ENCODE measurements at regions not wholly inside any gene's neighbourhood (a gene's known extent, or its start where the extent isn't known, plus 50 kb on each side); places are given as distances from the start of the nearest gene placed in this dataset.

- no peak for TF ChIP-seq GLIS3 (CRISPR knock-in tag; IDR thresholded peaks at IDR 0.05)
- no peak for TF ChIP-seq ARNTL (CRISPR knock-in tag; IDR thresholded peaks at IDR 0.05; ENCODE audit: borderline replicate concordance, low read depth)
- no peak for TF ChIP-seq ZFP30 (CRISPR knock-in tag; IDR thresholded peaks at IDR 0.05)
- no peak for TF ChIP-seq ZNF70 (CRISPR knock-in tag; IDR thresholded peaks at IDR 0.05)
- no peak for TF ChIP-seq CREB5 (CRISPR knock-in tag; IDR thresholded peaks at IDR 0.05; ENCODE audit: low read depth)
- no peak for TF ChIP-seq CSDC2 (CRISPR knock-in tag; IDR thresholded peaks at IDR 0.05)
- TF ChIP-seq POU6F1 (CRISPR knock-in tag; IDR thresholded peaks at IDR 0.05; ENCODE audit: borderline replicate concordance, low read depth) = no peak
- no peak for TF ChIP-seq ISL1 (CRISPR knock-in tag; IDR thresholded peaks at IDR 0.05)
- TF ChIP-seq PPARA (CRISPR knock-in tag; IDR thresholded peaks at IDR 0.05; ENCODE audit: borderline replicate concordance) = no peak
- no peak for TF ChIP-seq OSR1 (CRISPR knock-in tag; IDR thresholded peaks at IDR 0.05)
- no peak for TF ChIP-seq ZC3H10 (CRISPR knock-in tag; IDR thresholded peaks at IDR 0.05)
- no peak for TF ChIP-seq ESRRG (CRISPR knock-in tag; IDR thresholded peaks at IDR 0.05)
- no peak for ATAC-seq
Measured at GRCh38 chr3:178445139-178445538, 91.1 kb upstream of the KCNMB2 start.

- TF ChIP-seq RARB (CRISPR knock-in tag; IDR thresholded peaks at IDR 0.05) (no peak), ZFP30 (CRISPR knock-in tag; IDR thresholded peaks at IDR 0.05) (no peak), SNAI2 (CRISPR knock-in tag; IDR thresholded peaks at IDR 0.05) (no peak), GLIS3 (CRISPR knock-in tag; IDR thresholded peaks at IDR 0.05) (no peak), ZNF8 (CRISPR knock-in tag; IDR thresholded peaks at IDR 0.05) (no peak), ZNF565 (CRISPR knock-in tag; conservative IDR thresholded peaks at IDR 0.05; ENCODE audit: low read depth) (no peak), CSDC2 (CRISPR knock-in tag; IDR thresholded peaks at IDR 0.05) (no peak), TSHZ2 (CRISPR knock-in tag; IDR thresholded peaks at IDR 0.05) (no peak), ZFP3 (CRISPR knock-in tag; IDR thresholded peaks at IDR 0.05) (no peak), BACH2 (CRISPR knock-in tag; IDR thresholded peaks at IDR 0.05; ENCODE audit: borderline replicate concordance) (no peak), ARNTL (CRISPR knock-in tag; IDR thresholded peaks at IDR 0.05; ENCODE audit: borderline replicate concordance, low read depth) (no peak), ZC3H10 (CRISPR knock-in tag; IDR thresholded peaks at IDR 0.05) (no peak), ZNF70 (CRISPR knock-in tag; IDR thresholded peaks at IDR 0.05) (no peak), POU6F1 (CRISPR knock-in tag; IDR thresholded peaks at IDR 0.05; ENCODE audit: borderline replicate concordance, low read depth) (no peak), ESRRG (CRISPR knock-in tag; IDR thresholded peaks at IDR 0.05) (no peak), PPARA (CRISPR knock-in tag; IDR thresholded peaks at IDR 0.05; ENCODE audit: borderline replicate concordance) (no peak), CSRNP3 (CRISPR knock-in tag; IDR thresholded peaks at IDR 0.05) (no peak), PATZ1 (CRISPR knock-in tag; IDR thresholded peaks at IDR 0.05; ENCODE audit: borderline replicate concordance) (no peak), TCF4 (CRISPR knock-in tag; IDR thresholded peaks at IDR 0.05; ENCODE audit: borderline replicate concordance) (no peak), CREB5 (CRISPR knock-in tag; IDR thresholded peaks at IDR 0.05; ENCODE audit: low read depth) (no peak)
- ATAC-seq = no peak
Measured at GRCh38 chr3:178446059-178446458, 90.2 kb upstream of the KCNMB2 start.

Measured in SK-N-SH treated with all-trans-retinoic acid at 6 μM for 48 hours (cell line).